Activated T-helper 17 cell treated with anti-CD3 and anti-CD28 coated beads, Interleukin-2, amount 50 U/mL, for 72 hours (primary cell): ENCODE measurements at regions not wholly inside any gene's neighbourhood (a gene's known extent, or its start where the extent isn't known, plus 50 kb on each side); places are given as distances from the start of the nearest gene placed in this dataset.
"Not testable (repeated sequence)": the region's sequence is repeated elsewhere in the genome, so short reads cannot be mapped to it uniquely, and the experiment has no call there.

Experiments
- ATAC-seq: fragments of 150-1000 bp; cut with Tn5 transposase; replicated peaks from 2 replicates; pipeline ENCODE4 v1.10.0; 2021; ENCODE audit warnings: mild to moderate bottlenecking, moderate library complexity
- H3K27ac Mint-ChIP-seq: one replicate; pipeline ENCODE4 v1.8.0; 2022; ENCODE audit warnings: mixed read lengths
- H3K27me3 Mint-ChIP-seq: one replicate; pipeline ENCODE4 v1.8.0; 2022; ENCODE audit warnings: mixed read lengths
- H3K36me3 Mint-ChIP-seq: one replicate; pipeline ENCODE4 v1.8.0; 2022; ENCODE audit warnings: low read depth, mild to moderate bottlenecking, mixed read lengths
- H3K4me1 Mint-ChIP-seq: one replicate; pipeline ENCODE4 v1.8.0; 2022; ENCODE audit warnings: mixed read lengths
- H3K4me3 Mint-ChIP-seq: one replicate; pipeline ENCODE4 v1.8.0; 2022; ENCODE audit warnings: mild to moderate bottlenecking, mixed read lengths
- H3K9me3 Mint-ChIP-seq: one replicate; pipeline ENCODE4 v1.8.0; 2022; ENCODE audit warnings: mixed read lengths

GRCh38 chr2:91525587-91525986 lies 2834.1 kb downstream of the RPIA start:
- not testable (repeated sequence) for H3K36me3 Mint-ChIP-seq, H3K4me1 Mint-ChIP-seq, H3K27me3 Mint-ChIP-seq, H3K9me3 Mint-ChIP-seq, H3K4me3 Mint-ChIP-seq, H3K27ac Mint-ChIP-seq, ATAC-seq

- not testable (repeated sequence) for H3K4me3 Mint-ChIP-seq, ATAC-seq, H3K9me3 Mint-ChIP-seq, H3K36me3 Mint-ChIP-seq, H3K4me1 Mint-ChIP-seq, H3K27ac Mint-ChIP-seq, H3K27me3 Mint-ChIP-seq
Observed at GRCh38 chr2:91526083-91526482, 2834.6 kb downstream of the RPIA start.

GRCh38 chr2:91527056-91527455 lies 2835.6 kb downstream of the RPIA start:
- not testable (repeated sequence) for ATAC-seq, H3K27ac Mint-ChIP-seq, H3K4me3 Mint-ChIP-seq, H3K4me1 Mint-ChIP-seq, H3K27me3 Mint-ChIP-seq, H3K36me3 Mint-ChIP-seq, H3K9me3 Mint-ChIP-seq

- H3K4me3 Mint-ChIP-seq, H3K36me3 Mint-ChIP-seq, ATAC-seq, H3K9me3 Mint-ChIP-seq, H3K4me1 Mint-ChIP-seq, H3K27ac Mint-ChIP-seq, H3K27me3 Mint-ChIP-seq: not testable (repeated sequence)
Observed at GRCh38 chr2:91527491-91528031, 2836.1 kb downstream of the RPIA start.

- not testable (repeated sequence) for H3K27ac Mint-ChIP-seq, H3K4me3 Mint-ChIP-seq, ATAC-seq, H3K9me3 Mint-ChIP-seq, H3K27me3 Mint-ChIP-seq, H3K36me3 Mint-ChIP-seq, H3K4me1 Mint-ChIP-seq
Observed at GRCh38 chr2:91528361-91528760, 2836.9 kb downstream of the RPIA start.

- H3K4me3 Mint-ChIP-seq, H3K27ac Mint-ChIP-seq, H3K27me3 Mint-ChIP-seq, H3K36me3 Mint-ChIP-seq, ATAC-seq, H3K4me1 Mint-ChIP-seq, H3K9me3 Mint-ChIP-seq: not testable (repeated sequence)
Observed at GRCh38 chr2:91536109-91536508, 2844.6 kb downstream of the RPIA start.

GRCh38 chr2:91536549-91537263 lies 2845.2 kb downstream of the RPIA start:
- not testable (repeated sequence) for H3K9me3 Mint-ChIP-seq, H3K4me1 Mint-ChIP-seq, H3K27ac Mint-ChIP-seq

GRCh38 chr2:91549316-91549715 lies 2857.8 kb downstream of the RPIA start:
- H3K4me1 Mint-ChIP-seq, H3K27me3 Mint-ChIP-seq, H3K36me3 Mint-ChIP-seq, H3K9me3 Mint-ChIP-seq, H3K27ac Mint-ChIP-seq, ATAC-seq, H3K4me3 Mint-ChIP-seq: not testable (repeated sequence)

More at GRCh38 chr2:91536549-91537263, 2845.2 kb downstream of the RPIA start:
- not testable (repeated sequence) for H3K4me3 Mint-ChIP-seq, H3K36me3 Mint-ChIP-seq, ATAC-seq, H3K27me3 Mint-ChIP-seq

- H3K36me3 Mint-ChIP-seq, H3K27me3 Mint-ChIP-seq, ATAC-seq, H3K4me3 Mint-ChIP-seq, H3K4me1 Mint-ChIP-seq, H3K27ac Mint-ChIP-seq: not testable (repeated sequence)
- peaks cover 26% of the 10 kb centered on the region for H3K9me3 Mint-ChIP-seq
Observed at GRCh38 chr2:91558234-91558633, 2866.8 kb downstream of the RPIA start.

GRCh38 chr2:91559269-91559668 lies 2867.8 kb downstream of the RPIA start:
- H3K27ac Mint-ChIP-seq, H3K4me3 Mint-ChIP-seq, ATAC-seq, H3K4me1 Mint-ChIP-seq, H3K27me3 Mint-ChIP-seq, H3K36me3 Mint-ChIP-seq: not testable (repeated sequence)
- peaks cover 26% of the 10 kb centered on the region for H3K9me3 Mint-ChIP-seq

GRCh38 chr2:91559886-91560614 lies 2868.6 kb downstream of the RPIA start:
- not testable (repeated sequence) for H3K27ac Mint-ChIP-seq, ATAC-seq, H3K4me3 Mint-ChIP-seq, H3K36me3 Mint-ChIP-seq, H3K4me1 Mint-ChIP-seq, H3K27me3 Mint-ChIP-seq
- peaks cover 26% of the 10 kb centered on the region for H3K9me3 Mint-ChIP-seq

- H3K27me3 Mint-ChIP-seq, ATAC-seq, H3K36me3 Mint-ChIP-seq, H3K27ac Mint-ChIP-seq, H3K4me3 Mint-ChIP-seq, H3K4me1 Mint-ChIP-seq: not testable (repeated sequence)
- peaks cover 26% of the 10 kb centered on the region for H3K9me3 Mint-ChIP-seq
Observed at GRCh38 chr2:91562184-91562583, 2870.7 kb downstream of the RPIA start.

- H3K4me1 Mint-ChIP-seq, H3K36me3 Mint-ChIP-seq, H3K27me3 Mint-ChIP-seq, H3K4me3 Mint-ChIP-seq, H3K27ac Mint-ChIP-seq, ATAC-seq: not testable (repeated sequence)
- peaks cover 13% of the 10 kb centered on the region for H3K9me3 Mint-ChIP-seq
Observed at GRCh38 chr2:91564700-91565099, 2873.2 kb downstream of the RPIA start.

GRCh38 chr2:91565689-91566430 lies 2874.4 kb downstream of the RPIA start:
- not testable (repeated sequence) for H3K9me3 Mint-ChIP-seq, H3K4me1 Mint-ChIP-seq, H3K27ac Mint-ChIP-seq, H3K36me3 Mint-ChIP-seq, ATAC-seq, H3K27me3 Mint-ChIP-seq, H3K4me3 Mint-ChIP-seq

- H3K9me3 Mint-ChIP-seq, H3K4me3 Mint-ChIP-seq, H3K27ac Mint-ChIP-seq, H3K4me1 Mint-ChIP-seq, ATAC-seq, H3K36me3 Mint-ChIP-seq, H3K27me3 Mint-ChIP-seq: not testable (repeated sequence)
Observed at GRCh38 chr2:91566611-91567010, 2875.1 kb downstream of the RPIA start.
